ENCODE measurements at regions not wholly inside any gene's neighbourhood (a gene's known extent, or its start where the extent isn't known, plus 50 kb on each side); places are given as distances from the start of the nearest gene placed in this dataset.

DNA sequence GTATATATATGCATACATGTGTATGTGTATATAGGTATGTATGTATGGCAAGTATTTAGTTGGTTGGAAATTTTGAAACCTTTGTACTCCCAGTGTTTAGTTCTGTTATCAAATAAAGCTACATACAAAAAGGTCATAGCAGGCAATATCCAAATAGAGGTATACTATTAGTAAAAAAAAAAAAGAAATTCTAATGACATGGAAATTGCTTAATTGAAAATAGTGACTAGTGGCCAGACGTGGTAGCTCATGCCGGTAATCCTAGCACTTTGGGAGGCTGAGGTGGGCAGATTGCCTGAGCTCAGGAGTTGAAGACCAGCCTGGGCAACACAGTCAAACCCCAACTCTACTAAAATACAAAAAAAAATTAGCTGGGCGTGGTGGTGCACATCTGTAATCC lies 351.6 kb upstream of the NR5A2 start:
- no peak for DNase-seq

DNA sequence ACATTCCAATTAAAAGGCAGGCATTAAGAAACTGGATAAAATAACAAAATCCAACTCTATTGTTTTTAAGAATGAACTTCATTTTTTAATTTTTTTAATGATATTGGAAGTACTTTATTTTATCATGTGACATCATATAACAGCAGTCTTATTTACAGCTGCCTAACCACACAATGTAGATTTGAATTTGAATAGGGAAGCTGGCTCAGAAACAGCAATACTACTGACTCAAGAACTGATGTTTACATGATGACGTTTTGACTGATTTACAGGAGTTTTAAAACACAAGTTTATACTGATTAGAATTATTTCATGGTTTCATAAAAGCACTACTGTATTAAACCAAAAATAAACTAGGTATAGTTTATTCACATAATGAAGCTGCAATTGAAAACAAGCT lies 348.7 kb upstream of the NR5A2 start:
- DNase-seq = no peak

DNA sequence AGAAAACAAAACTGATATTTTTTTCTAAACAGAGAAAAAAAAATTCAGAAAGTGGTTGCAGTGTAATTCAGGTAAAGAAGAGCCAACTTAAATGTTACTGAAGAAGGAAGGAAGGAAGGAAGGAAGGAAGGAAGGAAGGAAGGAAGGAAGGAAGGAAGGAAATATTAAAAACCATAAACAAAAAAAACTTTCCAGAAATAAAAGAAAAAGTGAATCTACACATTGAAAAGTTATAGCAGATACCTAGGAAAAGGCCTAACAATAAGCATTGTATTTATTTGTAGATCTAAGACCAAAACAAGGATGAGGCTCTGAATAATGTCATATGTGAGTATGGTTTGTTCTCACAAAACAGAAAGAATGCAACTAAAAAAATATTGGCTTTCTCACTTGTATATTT lies 345.4 kb upstream of the NR5A2 start:
- no peak for DNase-seq

GRCh38 chr1:199684686-199685273 lies 342.7 kb upstream of the NR5A2 start:
- no peak for DNase-seq

DNA sequence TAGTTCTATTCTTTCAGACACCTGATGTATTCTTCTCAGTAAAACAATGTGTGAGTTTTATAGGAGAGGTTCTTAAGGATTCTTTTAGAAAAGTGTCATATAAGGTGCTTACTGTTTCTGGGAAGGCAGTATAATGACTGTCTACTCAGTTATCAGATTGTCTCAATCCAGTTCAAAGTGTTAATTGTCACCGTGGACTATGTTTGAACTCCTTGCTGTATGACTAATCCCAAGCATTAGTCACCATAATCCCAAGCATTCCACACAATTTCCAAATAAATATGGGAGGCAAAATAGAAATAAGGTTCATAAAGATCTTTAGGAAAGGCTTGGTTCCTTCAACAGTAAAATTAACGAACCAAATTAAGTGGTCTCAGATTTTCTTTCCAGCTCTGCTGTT lies 342.1 kb upstream of the NR5A2 start:
- no peak for DNase-seq

DNA sequence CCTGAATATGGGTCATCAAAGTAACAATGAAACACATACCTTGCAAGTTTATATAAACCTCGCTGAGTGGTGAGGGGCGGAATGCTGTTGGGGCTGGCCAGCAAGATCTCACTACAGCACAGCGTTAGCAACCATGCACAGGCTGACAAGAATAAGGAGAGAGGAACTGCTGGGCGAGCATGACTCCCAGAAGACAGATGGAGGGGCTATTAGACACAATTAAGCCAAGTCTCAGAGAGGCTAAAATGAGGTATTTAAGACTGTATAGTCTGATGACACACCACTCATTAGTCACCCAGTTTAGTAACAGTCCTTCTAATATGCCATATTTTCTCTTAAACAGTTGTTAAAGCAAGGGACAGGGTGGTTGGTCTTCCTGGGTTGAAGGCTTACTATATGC lies 340.2 kb upstream of the NR5A2 start:
- DNase-seq = no peak

DNA sequence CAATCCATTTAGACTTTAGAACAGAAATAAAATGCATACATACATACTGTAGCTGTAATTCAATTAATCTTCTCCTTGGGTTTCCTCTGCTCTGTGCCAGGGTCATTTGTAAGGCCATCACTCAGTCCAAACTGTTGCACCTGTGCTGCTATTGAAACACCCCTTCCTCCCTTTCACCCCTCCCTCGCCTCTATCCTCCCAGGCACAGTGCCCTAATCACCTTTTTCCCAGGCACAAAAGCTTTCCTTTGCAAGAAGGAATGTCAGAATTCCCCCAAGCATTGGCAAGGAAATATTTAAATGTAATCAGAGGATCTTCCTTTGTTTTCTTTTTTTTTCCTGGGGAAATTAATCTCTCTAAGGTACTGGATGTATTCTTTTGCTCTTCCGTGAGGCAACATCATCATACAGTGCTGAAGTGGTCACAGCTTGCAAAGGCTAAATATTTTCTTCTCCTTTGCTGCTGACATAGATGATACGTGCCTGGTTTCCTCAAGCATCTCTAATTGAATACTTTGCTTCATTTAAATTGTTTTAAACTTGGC lies 339.3 kb upstream of the NR5A2 start:
- no peak for DNase-seq

- no peak for DNase-seq
Measured at GRCh38 chr1:199688774-199689173, 338.7 kb upstream of the NR5A2 start.

GRCh38 chr1:199690496-199690895 lies 337.0 kb upstream of the NR5A2 start:
- DNase-seq = no peak

- DNase-seq = no peak
Measured at GRCh38 chr1:199691540-199691939, 336.0 kb upstream of the NR5A2 start.

- DNase-seq = no peak
Measured at GRCh38 chr1:199693724-199694123, 333.8 kb upstream of the NR5A2 start.

- DNase-seq = no peak
Measured at GRCh38 chr1:199696225-199696624, 331.3 kb upstream of the NR5A2 start.

DNA sequence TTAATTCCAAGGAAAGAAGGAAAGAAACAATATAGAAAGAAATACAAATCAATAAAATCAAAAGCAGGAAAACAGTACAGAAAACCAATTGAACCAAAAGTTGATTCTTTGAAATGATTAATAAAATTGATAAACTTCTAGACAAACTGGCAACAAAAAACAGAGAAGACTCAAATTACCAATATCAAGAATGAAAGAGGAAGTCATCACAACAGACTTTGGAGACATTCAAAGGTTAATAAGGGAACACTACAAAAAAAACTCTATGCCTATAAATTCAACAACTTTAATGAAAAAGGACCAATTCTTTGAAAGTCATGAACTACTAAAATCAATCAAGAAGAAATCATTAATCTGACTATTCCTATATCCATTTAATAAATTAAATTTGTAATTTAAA lies 329.3 kb upstream of the NR5A2 start:
- DNase-seq = no peak

GRCh38 chr1:199700551-199700950 lies 327.0 kb upstream of the NR5A2 start:
- no peak for DNase-seq

GRCh38 chr1:199701726-199702125 lies 325.8 kb upstream of the NR5A2 start:
- no peak for DNase-seq

DNA sequence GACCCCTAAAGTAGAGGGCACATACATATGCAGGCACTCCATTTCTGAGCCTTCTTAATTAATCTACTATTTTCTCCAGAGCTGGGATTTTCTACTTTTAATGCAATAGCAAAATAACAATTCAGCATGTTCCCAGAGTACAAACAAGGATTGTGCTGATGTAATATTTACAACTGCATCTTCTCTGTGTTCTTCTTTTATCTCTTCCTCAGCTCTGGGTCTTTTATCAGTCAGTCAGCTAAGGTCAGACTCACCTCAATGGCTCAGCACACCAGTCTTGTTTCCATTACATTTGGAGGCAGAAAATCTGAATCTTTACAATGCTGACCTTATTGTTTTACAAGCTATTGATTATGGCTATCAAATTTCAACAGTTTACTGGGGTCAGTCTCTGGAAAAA lies 323.3 kb upstream of the NR5A2 start:
- no peak for DNase-seq

GRCh38 chr1:199705825-199706224 lies 321.7 kb upstream of the NR5A2 start:
- no peak for DNase-seq

DNA sequence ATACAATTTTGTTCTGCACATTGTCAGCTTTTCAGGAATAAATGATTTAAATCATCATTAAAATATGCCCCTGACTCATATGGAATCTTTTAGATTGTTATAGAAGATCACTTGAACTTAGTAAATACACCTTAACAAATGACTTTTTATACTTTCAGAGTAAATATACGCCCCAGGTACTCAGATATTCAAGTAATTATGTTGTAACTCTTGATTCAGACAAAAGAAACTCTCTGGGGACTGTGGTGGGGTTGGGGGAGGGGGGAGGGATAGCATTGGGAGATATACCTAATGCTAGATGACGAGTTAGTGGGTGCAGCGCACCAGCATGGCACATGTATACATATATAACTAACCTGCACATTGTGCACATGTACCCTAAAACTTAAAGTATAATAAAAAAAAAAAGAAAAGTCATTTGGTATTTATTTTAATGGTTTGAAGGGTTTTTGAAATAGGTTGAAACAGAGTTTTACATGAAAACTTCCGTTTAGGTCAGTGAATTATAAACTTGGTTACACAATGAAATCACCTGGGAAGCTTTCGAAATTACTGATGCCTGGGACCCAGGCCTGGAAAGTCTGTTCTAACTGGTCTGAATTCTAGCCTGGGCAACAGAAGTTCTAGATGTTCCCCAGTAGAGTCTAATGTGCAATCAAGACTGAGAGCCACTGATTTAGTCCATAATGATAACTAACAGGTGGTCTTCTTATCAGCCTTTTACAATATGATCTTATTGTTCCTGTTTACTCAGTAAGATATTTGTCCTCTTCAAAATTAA lies 320.5 kb upstream of the NR5A2 start:
- DNase-seq = no peak

GRCh38 chr1:199710974-199711373 lies 316.5 kb upstream of the NR5A2 start:
- DNase-seq = no peak

- DNase-seq = no peak
Measured at GRCh38 chr1:199716729-199717128, 310.8 kb upstream of the NR5A2 start.

DNA sequence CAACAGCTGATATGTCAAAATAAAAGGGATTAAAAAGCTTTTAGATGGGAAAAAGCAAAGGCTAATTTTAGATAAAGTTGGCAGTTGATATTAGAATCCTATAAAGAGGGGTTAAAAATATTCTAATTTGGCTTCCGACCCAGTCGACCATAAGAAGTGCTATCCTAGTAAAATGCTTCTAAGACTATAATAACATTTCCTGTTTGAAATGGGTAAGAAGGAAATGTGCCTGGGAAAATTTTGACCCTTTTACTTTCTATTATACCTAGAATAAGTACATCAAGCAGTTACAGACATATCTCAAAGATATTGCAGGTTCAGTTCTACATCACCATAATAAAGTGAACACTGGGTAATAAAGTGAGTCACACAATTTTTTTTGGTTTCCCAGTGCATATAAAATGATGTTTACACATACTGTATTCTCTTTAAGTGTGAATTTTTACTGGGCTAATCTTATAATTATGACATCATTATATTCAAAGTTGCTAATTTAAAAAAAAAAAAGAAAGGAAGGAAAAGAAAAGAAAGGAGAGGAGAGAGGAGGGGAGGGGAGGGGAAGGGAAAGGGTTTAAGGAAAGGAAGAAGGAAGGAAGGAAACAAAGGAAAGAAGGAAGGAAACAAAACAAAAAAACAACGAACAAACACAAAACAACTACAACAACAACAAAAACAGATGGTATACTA lies 308.2 kb upstream of the NR5A2 start:
- no peak for DNase-seq

DNA sequence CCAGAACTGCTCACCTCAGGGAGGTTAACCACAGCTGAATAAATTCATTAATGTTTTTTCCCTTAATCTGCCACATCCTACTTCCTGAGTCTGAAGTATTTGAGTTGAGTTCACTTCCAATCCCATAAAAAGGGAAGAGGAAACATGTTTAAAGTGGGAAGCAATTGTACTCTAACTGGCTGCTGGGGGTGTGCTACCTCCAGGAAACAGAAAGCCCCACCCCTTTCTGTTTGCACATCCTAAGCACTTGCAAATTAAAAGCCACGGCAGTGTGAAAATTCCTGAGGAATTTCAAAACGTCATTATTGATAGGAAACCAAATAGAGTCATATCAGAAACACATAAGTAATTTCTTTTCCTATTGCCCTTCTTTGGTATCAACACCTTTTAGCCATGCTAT lies 307.0 kb upstream of the NR5A2 start:
- DNase-seq = no peak

DNA sequence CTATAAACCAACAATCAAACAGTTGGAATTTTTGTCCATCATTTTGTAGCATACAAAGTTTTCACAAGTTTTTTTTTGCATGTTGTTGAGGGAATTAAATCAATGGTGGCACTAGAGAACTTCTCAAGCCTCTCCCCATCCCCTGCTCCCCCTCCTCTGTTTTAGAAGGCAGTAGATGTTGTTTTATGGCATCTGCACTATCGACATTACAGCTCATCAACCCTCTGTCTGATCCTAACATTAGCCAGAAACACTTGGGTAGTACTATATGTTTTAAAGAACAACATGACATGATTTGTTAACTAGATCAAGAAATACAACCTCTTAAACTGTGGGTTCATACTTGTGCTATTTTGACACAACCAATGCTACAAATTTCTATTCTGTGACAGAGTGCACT lies 306.5 kb upstream of the NR5A2 start:
- DNase-seq = no peak
